ENCODE measurements at regions not wholly inside any gene's neighbourhood (a gene's known extent, or its start where the extent isn't known, plus 50 kb on each side); places are given as distances from the start of the nearest gene placed in this dataset.

DNA sequence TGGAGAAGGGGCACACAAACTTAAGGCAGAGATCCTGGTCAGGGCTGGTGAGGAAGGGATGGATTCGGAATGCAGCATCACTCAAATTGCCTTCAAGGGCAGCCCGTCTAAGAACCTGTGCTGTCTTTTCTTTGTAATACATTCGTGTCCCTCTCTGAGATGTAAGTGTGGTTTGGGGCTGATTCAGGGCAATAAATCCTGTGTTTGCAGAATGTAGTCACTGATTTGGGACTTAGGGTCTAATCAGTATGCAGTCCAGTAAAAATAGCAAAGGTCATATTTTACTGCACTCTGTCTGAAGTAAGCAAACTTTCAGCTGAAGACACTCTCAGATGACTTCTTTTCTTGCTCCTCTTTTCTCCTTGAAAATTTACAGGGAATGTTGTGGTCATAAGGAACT is 93.8 kb upstream of the C1QTNF9B start:
- TF ChIP-seq, protein P1, sequence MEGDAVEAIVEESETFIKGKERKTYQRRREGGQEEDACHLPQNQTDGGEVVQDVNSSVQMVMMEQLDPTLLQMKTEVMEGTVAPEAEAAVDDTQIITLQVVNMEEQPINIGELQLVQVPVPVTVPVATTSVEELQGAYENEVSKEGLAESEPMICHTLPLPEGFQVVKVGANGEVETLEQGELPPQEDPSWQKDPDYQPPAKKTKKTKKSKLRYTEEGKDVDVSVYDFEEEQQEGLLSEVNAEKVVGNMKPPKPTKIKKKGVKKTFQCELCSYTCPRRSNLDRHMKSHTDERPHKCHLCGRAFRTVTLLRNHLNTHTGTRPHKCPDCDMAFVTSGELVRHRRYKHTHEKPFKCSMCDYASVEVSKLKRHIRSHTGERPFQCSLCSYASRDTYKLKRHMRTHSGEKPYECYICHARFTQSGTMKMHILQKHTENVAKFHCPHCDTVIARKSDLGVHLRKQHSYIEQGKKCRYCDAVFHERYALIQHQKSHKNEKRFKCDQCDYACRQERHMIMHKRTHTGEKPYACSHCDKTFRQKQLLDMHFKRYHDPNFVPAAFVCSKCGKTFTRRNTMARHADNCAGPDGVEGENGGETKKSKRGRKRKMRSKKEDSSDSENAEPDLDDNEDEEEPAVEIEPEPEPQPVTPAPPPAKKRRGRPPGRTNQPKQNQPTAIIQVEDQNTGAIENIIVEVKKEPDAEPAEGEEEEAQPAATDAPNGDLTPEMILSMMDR (conservative IDR thresholded peaks at IDR 0.05; ENCODE audit: low read length) = no peak
- no peak overlapping the region for H3K4me3 ChIP-seq (ENCODE audit: low read length)
- DNase-seq (ENCODE audit: low read depth) = no peak

DNA sequence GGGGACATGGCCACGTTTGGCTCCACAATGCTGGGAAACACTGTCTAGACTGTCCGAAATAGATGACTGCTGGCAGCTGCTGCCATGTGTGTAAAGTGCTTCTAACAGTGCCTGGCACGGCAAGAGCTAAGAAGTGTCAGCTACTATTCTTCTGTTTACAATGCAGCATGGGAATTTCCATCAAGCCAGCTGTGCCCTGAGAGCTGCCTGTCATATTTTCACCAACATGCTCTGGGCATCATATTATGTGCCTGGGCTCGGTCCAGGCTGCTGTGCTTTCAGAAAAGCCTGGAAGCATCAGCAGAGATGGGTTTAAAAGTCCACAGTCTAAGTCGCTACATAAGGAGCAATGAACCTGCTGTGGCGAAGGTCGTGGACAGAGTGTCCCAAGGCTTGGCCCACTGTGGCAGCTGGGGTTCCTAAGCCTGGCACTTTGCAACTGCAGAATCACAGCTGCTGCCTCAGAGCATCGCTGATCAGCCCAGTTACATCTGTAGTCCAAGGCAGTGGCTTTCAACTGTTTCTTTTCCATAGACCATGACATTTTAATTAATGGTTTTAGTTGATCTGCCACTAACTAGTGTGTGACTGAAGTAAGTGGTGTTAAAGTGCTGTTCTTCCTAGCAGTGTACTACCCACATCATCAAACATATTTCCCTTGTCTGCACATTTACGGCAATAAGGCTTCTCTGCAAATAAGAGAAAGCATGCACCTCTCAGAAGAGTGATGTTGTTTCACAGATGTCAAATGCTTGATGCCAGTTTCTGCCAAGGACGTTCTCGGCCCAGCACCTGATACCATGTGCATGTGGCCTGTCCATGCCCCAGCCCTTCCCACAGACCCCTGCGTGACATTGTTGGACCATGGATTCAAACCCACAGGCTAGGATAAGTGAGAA is 95.7 kb upstream of the C1QTNF9B start:
- no peak for DNase-seq (ENCODE audit: low read depth)
- H3K4me3 ChIP-seq (ENCODE audit: low read length) = no peak overlapping the region
- TF ChIP-seq, protein P1 (conservative IDR thresholded peaks at IDR 0.05; ENCODE audit: low read length) = no peak

DNA sequence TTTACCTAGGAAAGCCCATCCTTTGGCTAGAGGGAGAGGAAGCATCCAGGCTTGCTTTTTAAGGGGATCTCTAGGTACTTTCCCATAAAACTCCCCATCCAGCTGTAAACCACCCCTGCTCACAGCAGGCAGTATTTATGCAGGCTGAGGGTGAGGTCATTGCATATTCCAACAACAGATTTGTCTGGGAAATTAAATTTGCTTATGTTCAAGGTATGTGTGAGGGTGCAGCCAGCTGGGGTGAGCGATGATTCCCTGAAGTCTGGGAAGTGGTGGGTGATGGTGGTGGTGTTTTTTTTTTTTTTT is 96.3 kb upstream of the C1QTNF9B start:
- no peak for DNase-seq (ENCODE audit: low read depth)
- TF ChIP-seq, protein P1 (conservative IDR thresholded peaks at IDR 0.05; ENCODE audit: low read length) = no peak
- H3K4me3 ChIP-seq (ENCODE audit: low read length) = no peak overlapping the region

DNA sequence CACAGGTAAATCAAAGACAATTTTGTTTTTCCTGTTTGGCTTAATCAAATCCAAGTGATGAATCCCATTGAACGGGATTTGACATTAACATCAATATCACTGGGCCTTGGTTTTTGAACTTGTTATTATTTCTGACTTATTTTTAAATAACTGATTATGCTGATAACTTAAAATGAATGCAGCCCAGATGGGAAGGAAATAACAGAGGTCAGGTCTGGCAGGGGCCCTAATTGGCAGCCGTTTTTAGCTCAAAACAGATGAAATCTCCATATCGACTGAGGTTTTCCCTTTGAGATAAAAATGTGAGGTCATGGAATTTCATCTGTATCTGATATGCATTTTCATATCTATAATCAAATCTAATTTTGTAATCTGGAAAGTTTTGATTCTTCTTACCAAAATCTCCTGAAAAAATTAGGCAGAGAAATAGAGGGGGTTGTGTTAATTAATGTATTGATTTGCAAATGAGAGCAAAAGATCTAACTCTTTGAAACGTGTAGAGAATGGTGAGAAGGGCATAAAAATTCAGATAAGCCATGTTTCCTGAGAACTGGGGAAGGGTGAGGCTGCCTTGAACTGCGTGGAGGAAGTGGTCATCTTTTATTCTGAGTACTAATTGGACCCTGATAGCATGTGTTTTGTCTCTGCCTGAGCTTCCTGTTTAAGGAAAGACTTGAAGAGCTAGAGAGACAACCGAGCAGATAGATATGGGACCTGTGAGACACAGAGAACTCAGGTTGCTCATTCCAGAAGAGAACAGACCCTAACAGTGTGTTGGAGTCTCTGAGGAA is 98.2 kb upstream of the C1QTNF9B start:
- H3K4me3 ChIP-seq (ENCODE audit: low read length) = no peak overlapping the region
- TF ChIP-seq, protein P1 (conservative IDR thresholded peaks at IDR 0.05; ENCODE audit: low read length) = no peak
- DNase-seq (ENCODE audit: low read depth) = no peak

DNA sequence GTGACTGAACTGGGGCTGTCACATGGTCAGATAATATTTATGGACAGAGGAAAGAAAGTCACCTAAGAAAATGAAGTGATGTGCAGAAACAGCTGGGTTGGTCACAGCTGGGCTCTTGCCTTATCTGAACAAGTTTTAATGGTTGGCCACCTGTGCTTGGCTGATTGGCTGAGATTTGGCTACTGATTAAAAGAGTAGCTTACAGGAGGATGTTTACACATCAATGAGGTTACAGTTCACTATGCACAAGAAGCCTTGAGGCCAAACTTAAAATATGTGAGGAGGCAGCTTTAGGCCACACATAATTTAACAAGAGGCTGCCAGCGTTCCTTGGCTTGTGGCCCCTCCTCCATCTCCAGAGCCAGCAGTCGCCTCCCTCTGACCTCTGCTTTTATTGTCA is 99.2 kb upstream of the C1QTNF9B start:
- no peak for DNase-seq (ENCODE audit: low read depth)
- no peak overlapping the region for H3K4me3 ChIP-seq (ENCODE audit: low read length)
- TF ChIP-seq, protein P1 (conservative IDR thresholded peaks at IDR 0.05; ENCODE audit: low read length) = no peak

DNA sequence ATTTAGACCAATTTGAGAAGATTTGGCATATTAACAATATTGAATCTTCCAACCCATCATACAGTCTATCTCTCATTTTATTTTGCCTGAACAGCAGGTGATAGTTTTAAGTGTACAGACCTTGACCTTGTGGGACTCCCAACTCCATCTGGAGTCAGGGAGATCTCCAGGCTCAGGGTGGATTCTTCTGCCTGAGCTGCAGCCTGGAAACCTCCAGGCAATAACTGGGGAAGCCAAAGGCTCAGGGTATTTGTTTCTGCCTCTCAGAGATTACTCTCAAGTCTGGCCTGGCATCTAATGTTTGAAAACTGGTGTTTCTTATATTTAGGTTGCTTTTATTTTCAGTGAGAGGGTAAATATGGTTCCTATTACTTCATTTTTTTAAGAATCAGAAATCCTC is 102.1 kb upstream of the C1QTNF9B start:
- TF ChIP-seq, protein P1 (conservative IDR thresholded peaks at IDR 0.05; ENCODE audit: low read length) = no peak
- DNase-seq (ENCODE audit: low read depth) = no peak

More for the DNA sequence above, 102.1 kb upstream of the C1QTNF9B start:
- H3K4me3 ChIP-seq (ENCODE audit: low read length) = no peak overlapping the region

Measured in AG10803 (cell line).